ENCODE measurements at regions not wholly inside any gene's neighbourhood (a gene's known extent, or its start where the extent isn't known, plus 50 kb on each side); places are given as distances from the start of the nearest gene placed in this dataset.

GRCh38 chr9:18366184-18366583, 107.8 kb upstream of the ADAMTSL1 start:
- H2AK5ac ChIP-seq (ENCODE audit: low read depth, low read length): no peak overlapping the region
- H2AK9ac ChIP-seq (replicated peaks; ENCODE audit: low read depth, low read length, poor library complexity): no peak overlapping the region
- H4K91ac ChIP-seq (ENCODE audit: insufficient read depth, low read depth, low read length): no peak overlapping the region
- no CpG with 5 or more reads among the region's 3 CpGs for WGBS, 2 experiments (ENCODE audit: extremely low coverage in 2 of 2, insufficient read length in 1 of 2)
- H3K56ac ChIP-seq (ENCODE audit: extremely low read depth, insufficient read depth, low read length): no peak overlapping the region
- peaks cover 6% of the 10 kb centered on the region; the same call in 1 of the 2 replicates for H3K9me1 ChIP-seq (ENCODE audit: insufficient read depth, low read length)
- H3K9ac ChIP-seq (ENCODE audit: low read depth, low read length): no peak overlapping the region
- no peak overlapping the region for H2BK15ac ChIP-seq (ENCODE audit: low read depth, low read length)
- no peak overlapping the region for H4K8ac ChIP-seq (ENCODE audit: low read depth in 2 of 2, low read length in 2 of 2)
- no peak overlapping the region for H2BK5ac ChIP-seq (ENCODE audit: low read depth, low read length, poor library complexity, severe bottlenecking)
- no peak overlapping the region for H3K14ac ChIP-seq (replicated peaks; ENCODE audit: low read depth, low read length)
- no peaks in the 10 kb centered on the region for H3K9me3 ChIP-seq (ENCODE audit: control insufficient read depth, insufficient read depth, low read length)
- H4K5ac ChIP-seq (ENCODE audit: low read depth, low read length): no peak overlapping the region
- no TSS peak for BruUV-seq (replicated peaks)
- POLR2A ChIA-PET (ENCODE audit: unreplicated experiment): no interaction called here
- no peak overlapping the region for H3K4ac ChIP-seq (ENCODE audit: low read depth, low read length)
- no peak overlapping the region for H3K18ac ChIP-seq (ENCODE audit: low read depth, low read length)
- CTCF ChIA-PET: no interaction called here
- no peaks in the 10 kb centered on the region for H4K20me1 ChIP-seq (ENCODE audit: insufficient read depth, low read length)
- H2AFZ ChIP-seq (replicated peaks; ENCODE audit: low read length, poor library complexity): no peak overlapping the region
- in situ Hi-C loops (cut with MboI; ENCODE audit: low sequenced_read_pairs): no loop called here
- H3K27me3 ChIP-seq (ENCODE audit: control insufficient read depth, insufficient read depth, low read length): no peaks in the 10 kb centered on the region
- peaks cover 7% of the 10 kb centered on the region for H3K4me1 ChIP-seq (ENCODE audit: control insufficient read depth, insufficient read depth, low read length)
- DNase-seq (no peak), ATAC-seq (ENCODE audit: low read depth) (no peak)
- H3K4me2 ChIP-seq (ENCODE audit: low read depth, low read length): no peak overlapping the region
- no peaks in the 10 kb centered on the region for H3K36me3 ChIP-seq (ENCODE audit: control insufficient read depth, insufficient read depth, low read length)
- H3K27ac ChIP-seq (ENCODE audit: insufficient read depth, low read length): no peak overlapping the region
- intact Hi-C loops (cut with micrococcal nuclease): no loop called here
- dilution Hi-C loops (cut with HindIII; ENCODE audit: low sequenced_read_pairs, unreplicated experiment): no loop called here
- no peak for TF ChIP-seq SMC3 (IDR thresholded peaks at IDR 0.05; ENCODE audit: low read depth, low read length)
- TF ChIP-seq BHLHE40 (IDR thresholded peaks at IDR 0.05; ENCODE audit: low read depth, low read length): no peak
- TF ChIP-seq MAZ (IDR thresholded peaks at IDR 0.05; ENCODE audit: borderline replicate concordance, low read depth, low read length): no peak
- TF ChIP-seq MAFK (IDR thresholded peaks at IDR 0.05; ENCODE audit: low read depth, low read length): no peak
- no peak for TF ChIP-seq FOS (IDR thresholded peaks at IDR 0.05; ENCODE audit: low read depth, low read length)
- TF ChIP-seq POLR2A (IDR thresholded peaks at IDR 0.05; ENCODE audit: low read depth, low read length): no peak
- TF ChIP-seq USF2 (IDR thresholded peaks at IDR 0.05; ENCODE audit: low read depth, low read length): no peak
- TF ChIP-seq ELK1 (IDR thresholded peaks at IDR 0.05; ENCODE audit: borderline replicate concordance, low read depth, low read length): no peak
- TF ChIP-seq CEBPB (IDR thresholded peaks at IDR 0.05; ENCODE audit: low read depth, low read length): no peak
- no peak for TF ChIP-seq CHD1 (IDR thresholded peaks at IDR 0.05; ENCODE audit: low read depth, low read length)
- TF ChIP-seq CTCF (conservative IDR thresholded peaks at IDR 0.05; ENCODE audit: low read depth, low read length): no peak
- no peak for TF ChIP-seq RAD21 (IDR thresholded peaks at IDR 0.05; ENCODE audit: low read length)
- TF ChIP-seq RCOR1 (IDR thresholded peaks at IDR 0.05; ENCODE audit: insufficient replicate concordance, low read length): no peak
- TF ChIP-seq NFE2L2 (IDR thresholded peaks at IDR 0.05; ENCODE audit: low read depth, low read length): no peak
- no peaks in the 10 kb centered on the region for H3K79me1 ChIP-seq (ENCODE audit: low read depth in 1 of 2, low read length in 2 of 2)
- no peak overlapping the region for H3K23ac ChIP-seq (ENCODE audit: low read depth, low read length)
- no peak overlapping the region for H2BK120ac ChIP-seq (ENCODE audit: low read depth, low read length)
- no peak overlapping the region for H2BK20ac ChIP-seq (ENCODE audit: low read depth, low read length)
- H3K4me3 ChIP-seq (ENCODE audit: insufficient read depth, low read depth, low read length): no peak overlapping the region
